Activated naive CD8-positive, alpha-beta T cell (primary cell): ENCODE measurements at regions not wholly inside any gene's neighbourhood (a gene's known extent, or its start where the extent isn't known, plus 50 kb on each side); places are given as distances from the start of the nearest gene placed in this dataset.
"Not testable (repeated sequence)": the region's sequence is repeated elsewhere in the genome, so short reads cannot be mapped to it uniquely, and the experiment has no call there.

Experiments
- H3K27ac Mint-ChIP-seq: one replicate; pipeline ENCODE4 v1.8.0; 2021; ENCODE audit warnings: mixed read lengths
- H3K27me3 Mint-ChIP-seq: one replicate; pipeline ENCODE4 v1.8.0; 2021; ENCODE audit warnings: mixed read lengths
- H3K36me3 Mint-ChIP-seq: one replicate; pipeline ENCODE4 v1.8.0; 2021; ENCODE audit warnings: mixed read lengths
- H3K4me1 Mint-ChIP-seq: one replicate; pipeline ENCODE4 v1.8.0; 2021; ENCODE audit warnings: low read depth, mixed read lengths
- H3K4me3 Mint-ChIP-seq: one replicate; pipeline ENCODE4 v1.8.0; 2021; ENCODE audit warnings: mild to moderate bottlenecking, mixed read lengths
- H3K9me3 Mint-ChIP-seq: one replicate; pipeline ENCODE4 v1.8.0; 2021; ENCODE audit warnings: low read depth, mixed read lengths

DNA sequence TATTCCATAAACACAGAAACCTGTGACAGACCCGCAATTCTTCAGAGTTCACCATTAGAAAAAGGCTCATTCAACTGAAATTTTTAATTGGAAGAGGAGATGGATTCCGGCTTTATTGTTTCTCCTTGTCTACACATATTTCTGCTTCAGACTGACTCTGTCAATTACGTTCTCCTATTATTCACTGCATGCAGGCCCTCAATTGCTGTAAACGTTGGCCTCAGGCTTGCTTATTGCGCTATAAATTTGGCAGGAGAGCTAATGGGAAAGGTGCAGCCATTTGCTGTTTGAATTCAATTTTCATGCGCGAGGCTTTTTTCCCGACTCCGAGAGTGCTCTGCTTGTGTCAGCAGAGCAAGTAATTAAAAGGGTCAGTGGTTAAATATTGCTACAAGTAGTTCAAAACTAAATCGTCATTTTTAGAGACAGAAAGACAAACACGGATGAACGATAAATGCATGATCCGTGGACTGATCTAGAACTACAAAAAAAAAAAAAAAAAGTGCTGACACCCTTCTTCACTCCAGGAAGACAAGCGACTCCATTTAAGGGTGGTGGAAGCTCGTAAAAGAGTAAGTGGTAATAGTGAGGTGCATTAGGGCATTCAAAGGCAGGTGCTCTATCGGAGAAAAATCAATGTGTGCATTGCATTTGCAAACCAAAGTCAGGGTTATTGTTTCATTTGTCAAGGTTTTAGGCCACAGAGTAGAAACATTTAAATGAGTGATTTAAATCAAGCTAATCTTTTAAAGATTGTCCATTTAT lies 841.6 kb upstream of the FRG1 start:
- Mint-ChIP-seq H3K27ac (no peak overlapping the region), H3K4me3 (no peak overlapping the region), H3K27me3 (no peaks in the 10 kb centered on the region), H3K9me3 (peaks cover 15% of the 10 kb centered on the region), H3K4me1 (no peaks in the 10 kb centered on the region), H3K36me3 (no peaks in the 10 kb centered on the region)

DNA sequence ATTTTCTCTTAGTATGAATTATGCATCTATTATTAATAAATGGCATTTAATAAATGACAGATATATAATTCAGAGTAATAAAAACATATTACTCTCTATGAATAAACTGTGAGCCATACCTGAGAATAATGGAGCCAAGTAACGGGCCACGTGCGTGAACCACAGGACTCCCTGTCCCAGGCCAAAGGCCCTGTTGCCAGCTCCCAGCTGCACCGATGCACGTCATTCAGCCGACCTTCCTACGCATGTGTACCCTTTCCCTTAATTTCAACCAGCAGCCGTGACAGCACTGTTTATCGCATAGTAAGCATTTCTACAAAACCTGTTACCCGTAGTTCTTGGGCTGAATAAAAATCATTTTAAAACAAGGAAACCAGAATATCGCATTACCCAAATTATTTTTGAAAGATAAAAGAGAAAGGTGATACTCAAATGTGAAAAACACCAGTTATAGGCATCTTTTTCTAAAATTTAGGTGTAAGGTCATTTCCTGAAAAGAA lies 827.2 kb upstream of the FRG1 start:
- no peak overlapping the region for H3K4me3 Mint-ChIP-seq
- no peaks in the 10 kb centered on the region for H3K9me3 Mint-ChIP-seq
- H3K4me1 Mint-ChIP-seq = no peaks in the 10 kb centered on the region
- H3K36me3 Mint-ChIP-seq = no peaks in the 10 kb centered on the region
- H3K27ac Mint-ChIP-seq = no peak overlapping the region
- no peaks in the 10 kb centered on the region for H3K27me3 Mint-ChIP-seq

DNA sequence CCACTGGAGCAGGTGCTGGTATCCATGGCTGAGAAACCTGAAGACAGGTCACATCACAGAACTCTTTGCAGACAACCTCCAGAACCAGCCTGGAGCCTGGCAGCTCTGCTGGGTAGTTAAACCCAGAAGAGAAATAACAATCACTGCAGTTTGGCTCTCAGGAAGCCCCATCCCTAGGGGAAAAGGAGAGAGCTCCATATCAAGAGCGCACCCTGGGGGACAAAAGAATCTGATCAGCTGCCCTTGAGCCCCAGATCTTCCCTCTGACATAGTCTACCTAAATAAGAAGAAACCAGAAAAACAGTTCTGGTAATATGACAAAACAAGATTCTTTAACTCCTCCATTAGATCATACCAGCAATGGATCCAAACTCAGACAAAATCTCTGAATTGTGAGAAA lies 823.2 kb upstream of the FRG1 start:
- H3K4me3 Mint-ChIP-seq = no peak overlapping the region
- peaks cover 9% of the 10 kb centered on the region for H3K9me3 Mint-ChIP-seq
- H3K27me3 Mint-ChIP-seq = no peaks in the 10 kb centered on the region
- H3K36me3 Mint-ChIP-seq = no peaks in the 10 kb centered on the region
- H3K27ac Mint-ChIP-seq = no peak overlapping the region
- no peaks in the 10 kb centered on the region for H3K4me1 Mint-ChIP-seq

DNA sequence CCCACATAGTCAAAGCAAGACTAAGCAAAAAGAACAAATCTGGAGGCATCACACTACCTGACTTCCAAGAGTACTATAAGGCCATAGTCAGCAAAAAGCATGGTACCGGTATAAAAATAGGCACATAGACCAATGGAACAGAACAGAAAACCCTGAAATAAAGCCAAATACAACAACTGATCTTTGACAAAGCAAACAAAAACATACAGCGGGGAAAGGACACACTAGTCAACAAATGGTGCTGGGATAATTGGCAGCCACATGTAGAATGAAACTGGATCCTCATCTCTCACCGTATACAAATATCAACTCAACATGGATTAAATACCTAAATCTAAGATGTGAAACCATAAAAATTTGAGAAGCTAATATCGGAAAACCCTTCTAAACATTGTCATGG lies 819.3 kb upstream of the FRG1 start:
- H3K27ac Mint-ChIP-seq = no peak overlapping the region
- no peaks in the 10 kb centered on the region for H3K4me1 Mint-ChIP-seq
- no peaks in the 10 kb centered on the region for H3K36me3 Mint-ChIP-seq
- no peak overlapping the region for H3K4me3 Mint-ChIP-seq
- H3K9me3 Mint-ChIP-seq = peaks cover 25% of the 10 kb centered on the region
- no peaks in the 10 kb centered on the region for H3K27me3 Mint-ChIP-seq

DNA sequence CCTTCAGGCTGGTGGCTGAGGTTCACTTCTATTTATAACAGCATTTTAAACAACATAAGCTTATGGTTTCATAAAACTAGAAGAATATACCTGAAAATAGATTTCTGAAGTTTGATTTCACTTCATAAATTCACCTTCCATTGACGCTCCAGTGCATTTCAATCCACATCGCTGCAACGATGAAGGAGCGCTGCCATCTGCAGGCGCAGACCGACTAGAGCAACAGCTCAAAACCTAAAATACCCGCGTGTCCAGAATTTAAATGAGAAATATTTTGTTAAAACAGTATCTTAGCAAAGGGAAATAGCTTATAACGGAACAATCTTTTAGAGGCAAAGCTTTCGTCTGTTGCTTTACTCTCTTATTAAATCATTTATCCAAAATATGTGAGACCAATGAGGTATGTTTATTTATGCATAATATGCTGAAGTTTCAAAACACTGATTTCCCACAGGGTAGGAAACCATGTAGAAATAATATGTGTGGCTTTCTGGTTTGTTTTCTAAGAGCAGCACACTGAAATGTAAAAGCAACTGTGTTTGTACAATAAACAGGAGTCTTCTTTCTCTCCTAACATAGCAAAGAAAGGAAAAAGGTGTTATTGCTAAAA lies 816.4 kb upstream of the FRG1 start:
- no peak overlapping the region for H3K4me3 Mint-ChIP-seq
- H3K4me1 Mint-ChIP-seq = no peaks in the 10 kb centered on the region
- H3K27me3 Mint-ChIP-seq = no peaks in the 10 kb centered on the region
- H3K36me3 Mint-ChIP-seq = no peaks in the 10 kb centered on the region
- H3K9me3 Mint-ChIP-seq = peaks cover 25% of the 10 kb centered on the region
- no peak overlapping the region for H3K27ac Mint-ChIP-seq

DNA sequence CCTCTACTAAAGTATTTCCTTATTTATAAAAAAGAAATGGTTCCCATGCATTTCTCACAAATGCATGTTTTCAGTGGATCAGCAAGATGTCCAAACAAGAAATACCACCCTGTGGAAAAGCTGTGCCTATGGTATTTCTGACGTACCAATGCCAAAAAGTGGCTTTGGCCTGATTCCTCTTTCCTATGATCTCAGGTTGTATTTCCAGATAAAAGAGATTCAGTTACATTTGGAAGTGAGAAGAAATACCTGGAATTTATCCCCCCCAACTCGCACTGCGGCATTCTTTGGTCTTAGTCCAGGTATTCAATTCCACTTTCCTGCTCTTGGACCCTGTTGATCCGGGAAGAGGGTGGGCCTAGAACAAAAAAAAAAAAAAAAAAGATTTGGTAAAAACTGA lies 815.9 kb upstream of the FRG1 start:
- Mint-ChIP-seq H3K9me3 (peaks cover 20% of the 10 kb centered on the region), H3K4me3 (no peak overlapping the region), H3K27ac (no peak overlapping the region), H3K4me1 (no peaks in the 10 kb centered on the region), H3K36me3 (no peaks in the 10 kb centered on the region), H3K27me3 (no peaks in the 10 kb centered on the region)

DNA sequence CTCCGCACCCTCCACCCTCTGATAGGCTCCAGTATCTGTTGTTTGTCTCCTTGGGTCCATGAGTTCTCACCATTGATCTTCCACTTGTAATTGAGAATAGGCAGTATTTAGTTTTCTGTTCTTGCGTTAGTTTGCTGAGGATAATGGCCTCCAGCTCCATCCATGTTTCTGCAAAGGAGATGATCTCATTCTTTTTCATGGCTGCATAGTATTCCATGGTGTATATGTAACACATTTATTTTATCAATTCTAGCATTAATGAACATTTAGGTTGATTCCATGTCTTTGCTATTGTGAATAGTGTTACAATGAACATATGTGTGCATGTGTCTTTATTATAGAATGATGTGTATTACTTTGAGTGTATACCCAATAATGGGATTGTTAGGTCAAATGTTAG lies 814.6 kb upstream of the FRG1 start:
- H3K27me3 Mint-ChIP-seq = no peaks in the 10 kb centered on the region
- H3K9me3 Mint-ChIP-seq = peaks cover 18% of the 10 kb centered on the region
- H3K4me3 Mint-ChIP-seq = no peak overlapping the region
- H3K4me1 Mint-ChIP-seq = no peaks in the 10 kb centered on the region
- H3K27ac Mint-ChIP-seq = no peak overlapping the region
- H3K36me3 Mint-ChIP-seq = no peaks in the 10 kb centered on the region

DNA sequence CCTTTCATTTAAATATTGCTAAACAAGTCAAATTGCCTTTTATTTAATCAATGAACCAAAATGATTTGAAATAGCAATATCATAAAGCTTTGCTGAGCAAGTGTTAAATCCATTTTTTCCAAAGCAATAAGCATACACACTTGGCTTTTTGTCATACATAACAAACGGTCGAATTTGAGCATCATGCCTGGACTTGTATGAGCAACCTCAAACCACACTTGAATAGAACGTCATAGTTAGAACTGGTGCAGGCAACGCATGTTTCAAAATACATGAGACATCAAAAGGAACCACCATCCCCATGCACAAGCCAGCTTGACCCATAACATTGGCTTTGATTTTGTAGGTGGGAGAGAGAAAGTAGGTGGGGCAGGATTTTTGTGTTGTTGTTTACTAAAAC lies 812.3 kb upstream of the FRG1 start:
- H3K4me3 Mint-ChIP-seq = no peak overlapping the region
- peaks cover 18% of the 10 kb centered on the region for H3K9me3 Mint-ChIP-seq
- H3K27me3 Mint-ChIP-seq = no peaks in the 10 kb centered on the region
- no peak overlapping the region for H3K27ac Mint-ChIP-seq
- H3K4me1 Mint-ChIP-seq = no peaks in the 10 kb centered on the region
- H3K36me3 Mint-ChIP-seq = no peaks in the 10 kb centered on the region

DNA sequence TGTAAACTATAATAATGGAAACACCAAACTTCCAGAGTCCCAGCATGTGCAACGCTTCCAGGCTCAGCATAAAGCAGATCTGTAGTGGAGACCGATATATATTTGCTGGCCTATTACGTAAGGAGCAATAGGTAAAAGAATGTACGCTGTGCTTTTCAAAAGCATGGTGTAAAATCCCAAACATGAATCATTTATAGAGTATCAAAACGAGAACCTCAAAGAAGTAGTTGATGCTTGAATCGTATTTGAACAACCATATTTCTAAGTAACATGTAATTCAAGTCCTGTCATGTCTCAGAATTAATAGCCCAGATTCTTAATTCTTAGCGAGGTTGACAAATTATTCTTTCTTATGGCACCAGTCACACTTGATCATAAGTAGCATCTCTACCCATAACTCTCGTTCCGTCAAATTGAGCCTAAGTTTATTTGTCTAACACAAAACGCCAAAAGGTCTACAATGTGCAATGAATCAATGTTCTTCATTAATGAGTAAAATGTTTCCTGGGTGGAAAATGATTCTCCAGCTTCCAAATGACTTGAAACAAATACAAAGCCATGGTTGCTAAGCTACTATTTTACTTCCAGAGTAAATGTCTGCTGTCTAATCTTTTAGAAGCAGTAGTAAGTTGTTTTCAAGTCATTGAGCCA lies 811.5 kb upstream of the FRG1 start:
- Mint-ChIP-seq H3K27ac (no peak overlapping the region), H3K9me3 (peaks cover 17% of the 10 kb centered on the region), H3K4me1 (no peaks in the 10 kb centered on the region), H3K36me3 (no peaks in the 10 kb centered on the region), H3K4me3 (no peak overlapping the region), H3K27me3 (no peaks in the 10 kb centered on the region)

DNA sequence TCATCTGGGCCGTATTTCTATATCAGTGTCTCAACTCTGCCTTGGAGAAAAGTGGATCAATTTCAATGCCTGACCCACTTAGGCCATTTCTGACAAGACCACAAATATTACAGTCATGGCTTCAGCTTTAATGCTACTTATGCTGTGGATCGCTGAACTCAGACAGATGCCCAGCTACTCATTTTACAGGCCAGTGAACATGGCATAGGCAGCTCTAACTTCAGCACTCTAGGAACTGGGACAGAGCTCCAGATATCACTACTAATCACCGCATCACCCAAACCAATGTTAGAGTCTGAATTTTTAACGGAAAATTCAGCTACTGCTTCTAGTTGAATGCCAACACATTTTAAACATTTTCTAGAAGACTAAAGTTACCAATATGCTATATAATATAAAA lies 809.6 kb upstream of the FRG1 start:
- Mint-ChIP-seq H3K4me3 (no peak overlapping the region), H3K36me3 (no peaks in the 10 kb centered on the region), H3K27me3 (no peaks in the 10 kb centered on the region), H3K9me3 (peaks cover 4% of the 10 kb centered on the region), H3K4me1 (no peaks in the 10 kb centered on the region), H3K27ac (no peak overlapping the region)

DNA sequence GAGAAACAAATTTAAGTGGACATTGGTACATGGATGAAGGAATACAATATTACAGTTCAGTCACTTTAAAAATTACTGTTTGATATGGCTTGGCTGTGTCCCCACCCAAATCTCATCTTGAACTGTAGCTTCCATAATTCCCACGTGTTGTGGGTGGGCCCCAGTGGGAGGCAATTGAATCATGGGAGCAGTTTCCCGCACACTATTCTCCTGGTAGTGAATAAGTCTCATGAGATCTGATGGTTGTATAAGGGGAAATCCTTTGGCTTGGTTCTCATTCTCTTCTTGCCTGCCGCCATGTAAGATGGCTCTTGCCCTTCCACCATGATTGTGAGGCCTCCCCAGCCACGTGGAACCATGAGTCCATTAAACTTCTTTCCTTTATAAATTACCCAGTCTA lies 804.2 kb upstream of the FRG1 start:
- Mint-ChIP-seq H3K4me3 (no peak overlapping the region), H3K36me3 (no peaks in the 10 kb centered on the region), H3K27me3 (no peaks in the 10 kb centered on the region), H3K4me1 (no peaks in the 10 kb centered on the region), H3K27ac (no peak overlapping the region), H3K9me3 (no peaks in the 10 kb centered on the region)

DNA sequence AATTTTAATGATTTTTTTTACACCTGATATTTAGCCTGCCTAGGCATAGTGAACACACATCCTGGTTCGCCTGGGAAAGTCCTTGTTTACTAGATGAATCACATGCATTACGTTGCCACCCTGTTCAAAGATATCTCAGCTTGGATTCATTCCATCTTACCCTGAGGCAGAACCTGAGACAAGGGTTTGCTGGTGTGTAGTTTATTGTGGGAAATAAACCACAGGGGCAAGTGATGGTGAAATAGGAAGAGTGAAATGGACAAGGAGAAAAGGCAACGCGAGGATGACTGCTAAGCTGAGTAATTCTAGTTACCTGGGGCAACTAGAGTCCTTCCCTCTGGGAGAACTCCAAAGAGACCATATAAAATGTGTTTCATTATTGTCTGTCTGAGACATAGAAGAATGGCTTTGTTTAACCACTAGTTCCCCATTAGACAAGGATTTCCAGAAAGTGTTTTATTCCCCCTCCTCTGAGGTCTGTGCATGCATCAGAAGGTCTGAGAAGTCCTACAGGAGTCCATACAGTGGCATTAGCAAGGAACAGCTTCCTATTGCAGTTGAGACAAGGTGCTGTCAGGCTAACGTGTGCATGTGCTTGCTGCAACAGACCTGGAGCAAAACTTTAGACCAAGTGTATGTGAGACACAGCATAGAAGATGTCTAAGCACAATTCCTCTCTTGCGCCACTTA lies 797.3 kb upstream of the FRG1 start:
- no peak overlapping the region for H3K27ac Mint-ChIP-seq
- no peak overlapping the region for H3K4me3 Mint-ChIP-seq
- H3K27me3 Mint-ChIP-seq = no peaks in the 10 kb centered on the region
- H3K9me3 Mint-ChIP-seq = peaks cover 6% of the 10 kb centered on the region
- no peaks in the 10 kb centered on the region for H3K36me3 Mint-ChIP-seq
- H3K4me1 Mint-ChIP-seq = no peaks in the 10 kb centered on the region

DNA sequence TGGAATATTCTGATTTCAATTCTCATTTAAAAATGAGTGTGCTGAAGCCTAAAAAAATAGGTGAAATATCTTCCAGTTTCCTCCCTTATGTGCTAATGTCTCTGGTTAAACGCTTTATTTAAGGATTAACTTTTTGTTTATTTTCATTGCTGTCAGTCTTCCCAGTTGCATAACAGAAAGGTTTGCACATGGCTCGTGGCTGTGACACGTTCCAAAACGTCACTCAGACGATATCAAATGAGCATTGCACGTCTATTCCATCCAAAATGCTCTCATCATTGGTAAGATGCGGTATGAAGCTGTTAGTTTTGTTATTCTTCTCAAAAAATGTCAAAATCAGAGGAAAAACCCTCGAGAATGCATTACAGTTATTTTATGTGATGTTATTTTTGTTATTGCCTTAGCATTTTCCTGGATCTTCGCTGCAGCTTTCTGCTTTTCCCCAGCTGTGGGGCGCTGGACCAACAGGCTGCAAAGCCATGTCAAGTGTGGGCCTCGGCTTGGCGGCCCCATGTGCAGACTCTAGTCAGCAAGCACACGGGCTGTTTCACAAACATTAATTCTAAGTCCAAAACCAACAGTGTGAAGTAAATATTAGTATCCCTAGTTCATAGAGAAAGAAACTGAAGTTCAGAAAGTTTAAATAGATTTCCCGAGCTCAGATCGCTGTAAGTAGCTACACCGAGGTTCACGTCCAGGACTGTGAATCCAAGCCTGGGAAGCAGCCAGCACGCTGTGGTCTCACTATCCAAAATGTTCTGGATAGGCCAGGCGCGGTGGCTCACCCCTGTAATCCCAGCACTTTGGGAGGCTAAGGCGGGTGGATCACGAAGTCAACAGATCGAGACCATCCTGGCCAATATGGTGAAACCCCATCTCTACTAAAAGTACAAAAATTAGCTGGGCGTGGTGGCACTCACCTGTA lies 793.4 kb upstream of the FRG1 start:
- Mint-ChIP-seq H3K27me3 (no peaks in the 10 kb centered on the region), H3K4me1 (no peaks in the 10 kb centered on the region), H3K4me3 (no peak overlapping the region), H3K36me3 (no peaks in the 10 kb centered on the region), H3K27ac (no peak overlapping the region), H3K9me3 (peaks cover 11% of the 10 kb centered on the region)

DNA sequence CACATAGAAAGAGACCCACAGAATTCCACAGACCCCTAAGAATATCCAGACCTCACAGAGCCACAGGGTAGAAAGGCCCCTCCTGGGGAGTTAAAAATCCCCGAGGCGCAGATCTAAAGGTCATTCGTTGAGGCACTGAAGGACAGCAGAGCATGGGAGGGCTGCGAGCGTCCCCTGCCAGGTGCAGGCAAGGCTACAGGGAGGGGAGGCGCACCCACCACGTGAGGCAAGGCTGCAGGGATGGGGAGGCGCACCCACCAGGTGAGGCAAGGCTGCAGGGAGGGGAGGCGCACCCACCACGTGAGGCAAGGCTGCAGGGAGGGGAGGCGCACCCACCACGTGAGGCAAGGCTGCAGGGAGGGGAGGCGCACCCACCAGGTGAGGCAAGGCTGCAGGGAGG lies 785.6 kb upstream of the FRG1 start:
- not testable (repeated sequence) for H3K27ac Mint-ChIP-seq, H3K36me3 Mint-ChIP-seq, H3K4me1 Mint-ChIP-seq, H3K4me3 Mint-ChIP-seq, H3K27me3 Mint-ChIP-seq
- peaks cover 25% of the 10 kb centered on the region for H3K9me3 Mint-ChIP-seq
